ENCODE measurements at regions not wholly inside any gene's neighbourhood (a gene's known extent, or its start where the extent isn't known, plus 50 kb on each side); places are given as distances from the start of the nearest gene placed in this dataset.

- TF ChIP-seq, protein P1, sequence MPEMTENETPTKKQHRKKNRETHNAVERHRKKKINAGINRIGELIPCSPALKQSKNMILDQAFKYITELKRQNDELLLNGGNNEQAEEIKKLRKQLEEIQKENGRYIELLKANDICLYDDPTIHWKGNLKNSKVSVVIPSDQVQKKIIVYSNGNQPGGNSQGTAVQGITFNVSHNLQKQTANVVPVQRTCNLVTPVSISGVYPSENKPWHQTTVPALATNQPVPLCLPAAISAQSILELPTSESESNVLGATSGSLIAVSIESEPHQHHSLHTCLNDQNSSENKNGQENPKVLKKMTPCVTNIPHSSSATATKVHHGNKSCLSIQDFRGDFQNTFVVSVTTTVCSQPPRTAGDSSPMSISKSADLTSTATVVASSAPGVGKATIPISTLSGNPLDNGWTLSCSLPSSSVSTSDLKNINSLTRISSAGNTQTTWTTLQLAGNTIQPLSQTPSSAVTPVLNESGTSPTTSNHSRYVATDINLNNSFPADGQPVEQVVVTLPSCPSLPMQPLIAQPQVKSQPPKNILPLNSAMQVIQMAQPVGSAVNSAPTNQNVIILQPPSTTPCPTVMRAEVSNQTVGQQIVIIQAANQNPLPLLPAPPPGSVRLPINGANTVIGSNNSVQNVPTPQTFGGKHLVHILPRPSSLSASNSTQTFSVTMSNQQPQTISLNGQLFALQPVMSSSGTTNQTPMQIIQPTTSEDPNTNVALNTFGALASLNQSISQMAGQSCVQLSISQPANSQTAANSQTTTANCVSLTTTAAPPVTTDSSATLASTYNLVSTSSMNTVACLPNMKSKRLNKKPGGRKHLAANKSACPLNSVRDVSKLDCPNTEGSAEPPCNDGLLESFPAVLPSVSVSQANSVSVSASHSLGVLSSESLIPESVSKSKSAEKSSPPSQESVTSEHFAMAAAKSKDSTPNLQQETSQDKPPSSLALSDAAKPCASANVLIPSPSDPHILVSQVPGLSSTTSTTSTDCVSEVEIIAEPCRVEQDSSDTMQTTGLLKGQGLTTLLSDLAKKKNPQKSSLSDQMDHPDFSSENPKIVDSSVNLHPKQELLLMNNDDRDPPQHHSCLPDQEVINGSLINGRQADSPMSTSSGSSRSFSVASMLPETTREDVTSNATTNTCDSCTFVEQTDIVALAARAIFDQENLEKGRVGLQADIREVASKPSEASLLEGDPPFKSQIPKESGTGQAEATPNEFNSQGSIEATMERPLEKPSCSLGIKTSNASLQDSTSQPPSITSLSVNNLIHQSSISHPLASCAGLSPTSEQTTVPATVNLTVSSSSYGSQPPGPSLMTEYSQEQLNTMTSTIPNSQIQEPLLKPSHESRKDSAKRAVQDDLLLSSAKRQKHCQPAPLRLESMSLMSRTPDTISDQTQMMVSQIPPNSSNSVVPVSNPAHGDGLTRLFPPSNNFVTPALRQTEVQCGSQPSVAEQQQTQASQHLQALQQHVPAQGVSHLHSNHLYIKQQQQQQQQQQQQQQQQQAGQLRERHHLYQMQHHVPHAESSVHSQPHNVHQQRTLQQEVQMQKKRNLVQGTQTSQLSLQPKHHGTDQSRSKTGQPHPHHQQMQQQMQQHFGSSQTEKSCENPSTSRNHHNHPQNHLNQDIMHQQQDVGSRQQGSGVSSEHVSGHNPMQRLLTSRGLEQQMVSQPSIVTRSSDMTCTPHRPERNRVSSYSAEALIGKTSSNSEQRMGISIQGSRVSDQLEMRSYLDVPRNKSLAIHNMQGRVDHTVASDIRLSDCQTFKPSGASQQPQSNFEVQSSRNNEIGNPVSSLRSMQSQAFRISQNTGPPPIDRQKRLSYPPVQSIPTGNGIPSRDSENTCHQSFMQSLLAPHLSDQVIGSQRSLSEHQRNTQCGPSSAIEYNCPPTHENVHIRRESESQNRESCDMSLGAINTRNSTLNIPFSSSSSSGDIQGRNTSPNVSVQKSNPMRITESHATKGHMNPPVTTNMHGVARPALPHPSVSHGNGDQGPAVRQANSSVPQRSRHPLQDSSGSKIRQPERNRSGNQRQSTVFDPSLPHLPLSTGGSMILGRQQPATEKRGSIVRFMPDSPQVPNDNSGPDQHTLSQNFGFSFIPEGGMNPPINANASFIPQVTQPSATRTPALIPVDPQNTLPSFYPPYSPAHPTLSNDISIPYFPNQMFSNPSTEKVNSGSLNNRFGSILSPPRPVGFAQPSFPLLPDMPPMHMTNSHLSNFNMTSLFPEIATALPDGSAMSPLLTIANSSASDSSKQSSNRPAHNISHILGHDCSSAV (CRISPR knock-in tag; IDR thresholded peaks at IDR 0.05; ENCODE audit: borderline replicate concordance): no peak
- TF ChIP-seq SOX5 (CRISPR knock-in tag; IDR thresholded peaks at IDR 0.05; ENCODE audit: borderline replicate concordance) (peak; percentile 86), SIN3A (IDR thresholded peaks at IDR 0.05; ENCODE audit: borderline replicate concordance, low read depth, low read length) (no peak), JDP2 (CRISPR knock-in tag; IDR thresholded peaks at IDR 0.05; ENCODE audit: borderline replicate concordance) (no peak), POLR2G (IDR thresholded peaks at IDR 0.05; ENCODE audit: low read depth, low read length) (0 out of 2 replicates have a peak, but pooled peaks have one; percentile 24), NFKB2 (CRISPR knock-in tag; IDR thresholded peaks at IDR 0.05; ENCODE audit: borderline replicate concordance) (peak; percentile 68), SNAPC2 (CRISPR knock-in tag; IDR thresholded peaks at IDR 0.05) (no peak), SPEN (CRISPR knock-in tag; IDR thresholded peaks at IDR 0.05; ENCODE audit: low read depth) (no peak; the same call in 1 of the 2 replicates), ZBTB37 (CRISPR knock-in tag; IDR thresholded peaks at IDR 0.05) (no peak; the same call in 1 of the 2 replicates), MXD4 (CRISPR knock-in tag; IDR thresholded peaks at IDR 0.05) (peak; percentile 69), ZNF644 (CRISPR knock-in tag; IDR thresholded peaks at IDR 0.05; ENCODE audit: low read depth) (peak; percentile 95), IRX3 (CRISPR knock-in tag; IDR thresholded peaks at IDR 0.05; ENCODE audit: borderline replicate concordance, low read depth) (no peak), MBD4 (IDR thresholded peaks at IDR 0.05; ENCODE audit: borderline replicate concordance, low read length) (no peak)
- TF ChIP-seq, protein P2, sequence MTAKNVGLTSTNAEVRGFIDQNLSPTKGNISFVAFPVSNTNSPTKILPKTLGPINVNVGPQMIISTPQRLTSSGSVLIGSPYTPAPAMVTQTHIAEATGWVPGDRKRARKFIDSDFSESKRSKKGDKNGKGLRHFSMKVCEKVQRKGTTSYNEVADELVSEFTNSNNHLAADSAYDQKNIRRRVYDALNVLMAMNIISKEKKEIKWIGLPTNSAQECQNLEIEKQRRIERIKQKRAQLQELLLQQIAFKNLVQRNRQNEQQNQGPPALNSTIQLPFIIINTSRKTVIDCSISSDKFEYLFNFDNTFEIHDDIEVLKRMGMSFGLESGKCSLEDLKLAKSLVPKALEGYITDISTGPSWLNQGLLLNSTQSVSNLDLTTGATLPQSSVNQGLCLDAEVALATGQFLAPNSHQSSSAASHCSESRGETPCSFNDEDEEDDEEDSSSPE (CRISPR knock-in tag; IDR thresholded peaks at IDR 0.05): peak; percentile 48; the same call in 1 of the 2 replicates
- TF ChIP-seq, protein P3, sequence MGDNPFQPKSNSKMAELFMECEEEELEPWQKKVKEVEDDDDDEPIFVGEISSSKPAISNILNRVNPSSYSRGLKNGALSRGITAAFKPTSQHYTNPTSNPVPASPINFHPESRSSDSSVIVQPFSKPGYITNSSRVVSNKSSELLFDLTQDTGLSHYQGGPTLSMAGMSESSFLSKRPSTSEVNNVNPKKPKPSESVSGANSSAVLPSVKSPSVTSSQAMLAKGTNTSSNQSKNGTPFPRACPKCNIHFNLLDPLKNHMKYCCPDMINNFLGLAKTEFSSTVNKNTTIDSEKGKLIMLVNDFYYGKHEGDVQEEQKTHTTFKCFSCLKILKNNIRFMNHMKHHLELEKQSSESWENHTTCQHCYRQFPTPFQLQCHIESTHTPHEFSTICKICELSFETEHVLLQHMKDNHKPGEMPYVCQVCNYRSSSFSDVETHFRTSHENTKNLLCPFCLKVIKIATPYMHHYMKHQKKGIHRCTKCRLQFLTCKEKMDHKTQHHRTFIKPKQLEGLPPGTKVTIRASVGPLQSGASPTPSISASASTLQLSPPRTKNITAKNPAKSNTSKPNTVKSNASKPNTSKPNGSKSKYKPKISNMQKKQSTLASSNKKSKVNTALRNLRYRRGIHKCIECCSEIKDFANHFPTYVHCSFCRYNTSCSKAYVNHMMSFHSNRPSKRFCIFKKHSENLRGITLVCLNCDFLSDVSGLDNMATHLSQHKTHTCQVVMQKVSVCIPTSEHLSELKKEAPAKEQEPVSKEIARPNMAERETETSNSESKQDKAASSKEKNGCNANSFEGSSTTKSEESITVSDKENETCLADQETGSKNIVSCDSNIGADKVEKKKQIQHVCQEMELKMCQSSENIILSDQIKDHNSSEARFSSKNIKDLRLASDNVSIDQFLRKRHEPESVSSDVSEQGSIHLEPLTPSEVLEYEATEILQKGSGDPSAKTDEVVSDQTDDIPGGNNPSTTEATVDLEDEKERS (CRISPR knock-in tag; IDR thresholded peaks at IDR 0.05): peak; percentile 56; the same call in 1 of the 2 replicates
These were observed 157.8 kb upstream of the SLC1A4 start (continued) for GRCh38 chr2:64831134-64831976.

All from HepG2 (cell line).